ENCODE measurements at regions not wholly inside any gene's neighbourhood (a gene's known extent, or its start where the extent isn't known, plus 50 kb on each side); places are given as distances from the start of the nearest gene placed in this dataset.
"Not testable (repeated sequence)": the region's sequence is repeated elsewhere in the genome, so short reads cannot be mapped to it uniquely, and the experiment has no call there.

- no peak for DNase-seq (ENCODE audit: low read depth)
These were observed 419.3 kb upstream of the DYNLRB2 start for GRCh38 chr16:80121522-80121909.

DNA sequence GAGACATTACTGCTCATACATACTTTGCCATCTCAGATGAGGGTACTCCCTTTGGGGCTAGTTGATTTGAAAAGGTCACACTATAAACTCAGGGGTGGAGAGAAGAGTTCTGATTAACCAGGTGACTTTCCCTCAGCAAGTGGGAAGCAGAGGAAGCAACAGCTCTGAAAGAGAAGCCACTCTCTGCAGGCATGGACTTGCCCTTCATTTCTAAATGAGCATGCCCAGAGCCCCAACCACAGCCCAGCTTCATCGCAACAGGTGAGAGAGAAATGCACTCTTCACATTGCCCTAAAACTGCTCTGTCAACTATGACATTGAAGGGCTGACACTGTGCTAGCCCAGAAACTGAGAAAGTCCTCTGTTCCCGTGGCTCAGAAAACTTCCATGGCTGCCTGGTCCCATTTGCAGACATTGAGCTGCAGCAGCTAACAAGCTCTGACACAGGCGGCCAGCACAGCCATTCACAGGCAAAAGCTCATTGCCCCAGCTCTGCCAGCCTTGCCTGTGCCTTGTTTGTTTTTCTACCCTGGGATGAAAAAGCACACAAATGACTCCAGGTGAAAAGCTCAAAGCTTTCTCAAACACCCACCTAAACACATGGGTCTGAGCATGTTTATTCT lies 419.8 kb upstream of the DYNLRB2 start:
- DNase-seq (ENCODE audit: low read depth), result no peak

DNA sequence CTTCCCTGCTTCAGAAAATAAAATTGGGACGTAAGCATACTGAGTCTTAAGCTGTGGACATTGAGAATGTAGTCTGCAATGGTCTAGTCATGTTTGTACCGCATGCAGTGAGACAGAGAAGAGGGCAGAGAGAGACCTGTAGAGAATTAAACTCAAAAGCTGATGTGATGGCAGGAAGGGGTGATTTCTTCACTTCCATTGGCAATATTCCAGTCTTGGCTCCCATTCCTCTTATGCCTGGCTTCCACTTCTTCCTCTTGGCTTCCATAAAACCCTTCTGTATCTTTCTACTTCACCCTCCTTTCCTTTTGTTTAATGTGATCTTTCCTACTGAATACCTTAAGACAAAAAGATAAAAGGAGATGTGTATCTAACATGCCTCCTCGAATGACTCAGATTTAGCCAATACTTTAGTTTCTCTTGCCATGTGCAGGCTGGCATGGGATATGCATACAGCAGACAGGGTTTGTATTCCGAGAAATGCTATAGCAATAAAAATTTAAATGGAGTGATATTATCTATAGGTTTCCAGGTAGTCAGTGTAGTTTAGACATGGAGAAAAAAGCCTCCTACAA lies 423.1 kb upstream of the DYNLRB2 start:
- DNase-seq (ENCODE audit: low read depth), result no peak

- no peak for DNase-seq (ENCODE audit: low read depth)
These were observed 424.1 kb upstream of the DYNLRB2 start for GRCh38 chr16:80116711-80117110.

GRCh38 chr16:80114699-80115098 lies 426.1 kb upstream of the DYNLRB2 start:
- no peak for DNase-seq (ENCODE audit: low read depth)

DNA sequence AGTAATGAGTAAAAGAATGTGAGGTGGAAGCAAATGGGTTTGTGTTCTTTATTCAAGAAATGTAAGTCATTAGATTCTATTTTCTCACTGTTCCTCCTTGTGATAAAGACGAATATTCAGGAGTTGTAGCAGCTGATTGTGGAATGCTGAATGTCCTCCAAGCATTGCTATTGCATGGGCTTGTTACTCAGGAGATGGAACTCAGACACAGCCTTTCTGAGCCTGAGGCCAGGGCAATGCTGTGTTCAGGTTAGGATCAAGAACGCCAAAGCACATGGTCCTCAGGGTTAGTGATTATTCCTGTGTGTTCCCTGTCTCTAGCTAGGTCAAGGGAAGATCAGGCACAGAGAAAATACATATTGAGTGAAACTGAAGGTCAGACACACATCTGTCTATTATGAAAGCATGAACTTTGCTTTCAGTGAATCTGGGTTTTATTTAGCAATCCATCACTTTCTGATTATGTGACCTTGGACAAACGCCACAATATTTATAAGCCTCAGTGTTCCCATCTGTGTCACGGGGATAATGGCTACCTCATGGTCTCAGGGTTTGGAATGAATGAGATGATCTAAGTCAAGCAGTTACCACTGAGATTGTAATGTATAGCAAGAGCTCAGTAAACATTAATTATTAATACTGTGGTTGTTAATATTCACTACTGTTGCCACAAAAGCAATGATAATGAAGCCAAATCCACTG lies 426.8 kb upstream of the DYNLRB2 start:
- no peak for DNase-seq (ENCODE audit: low read depth)

- no peak for DNase-seq (ENCODE audit: low read depth)
These were observed 431.2 kb upstream of the DYNLRB2 start for GRCh38 chr16:80109581-80109980.

- no peak for DNase-seq (ENCODE audit: low read depth)
These were observed 432.9 kb upstream of the DYNLRB2 start for GRCh38 chr16:80107900-80108299.

- DNase-seq (ENCODE audit: low read depth), result no peak
These were observed 435.0 kb upstream of the DYNLRB2 start for GRCh38 chr16:80105751-80106150.

DNA sequence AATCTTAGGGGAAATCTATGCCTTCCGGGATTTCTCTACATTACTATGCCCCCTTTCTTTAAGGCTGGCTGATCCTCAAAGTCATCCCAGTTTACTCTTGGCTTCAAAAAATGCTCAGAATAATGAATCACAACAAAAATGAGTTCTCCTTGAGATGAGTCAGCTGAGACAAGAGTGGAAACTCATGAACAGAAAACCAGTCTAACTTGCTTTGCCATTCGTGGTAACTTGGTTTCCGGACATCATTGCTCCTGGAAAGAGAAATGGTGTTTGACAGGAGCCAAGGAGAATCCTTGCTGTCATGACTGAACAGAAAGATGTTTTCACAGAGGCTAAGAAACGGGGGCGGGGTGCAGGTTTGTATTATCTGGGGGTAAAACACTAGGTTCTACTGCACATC lies 435.6 kb upstream of the DYNLRB2 start:
- no peak for DNase-seq (ENCODE audit: low read depth)

DNA sequence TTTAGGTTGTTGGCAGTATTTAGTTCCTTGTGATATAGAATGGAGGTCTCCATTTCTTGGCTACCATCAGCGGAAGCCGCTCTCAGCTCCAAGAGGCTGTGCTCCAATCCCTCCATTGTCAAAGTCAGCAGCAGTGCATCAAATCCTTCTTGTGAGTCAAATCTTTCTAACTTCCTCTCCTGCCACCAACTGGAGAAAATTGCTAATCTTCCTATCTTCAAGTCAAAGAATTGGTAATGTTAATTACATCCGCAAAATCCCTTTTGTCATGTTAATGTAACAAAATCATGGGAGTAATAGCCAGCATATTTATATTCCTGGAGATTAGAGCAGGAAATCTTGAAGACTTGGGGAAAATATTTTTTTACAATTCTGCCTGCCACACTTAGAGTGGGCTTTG lies 436.4 kb upstream of the DYNLRB2 start:
- no peak for DNase-seq (ENCODE audit: low read depth)

DNA sequence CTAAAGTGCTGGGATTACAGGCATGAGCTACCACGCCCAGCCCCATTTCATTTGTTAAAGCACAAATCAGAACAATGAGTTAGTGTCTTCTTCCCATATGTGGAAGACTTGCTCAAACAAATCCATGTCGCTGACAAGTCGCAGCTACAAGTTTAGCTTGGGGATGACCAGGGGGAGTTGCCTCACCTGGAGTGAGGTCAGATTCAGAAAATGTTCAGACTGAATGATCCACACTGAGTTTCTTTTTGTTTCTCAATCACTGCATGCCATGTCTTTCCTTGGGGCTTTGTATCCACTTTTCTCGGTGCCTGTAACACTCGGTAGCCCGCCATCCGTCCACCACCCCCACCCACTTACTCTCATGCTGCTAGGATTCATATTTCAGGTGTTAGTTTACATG lies 437.3 kb upstream of the DYNLRB2 start:
- no peak for DNase-seq (ENCODE audit: low read depth)

DNA sequence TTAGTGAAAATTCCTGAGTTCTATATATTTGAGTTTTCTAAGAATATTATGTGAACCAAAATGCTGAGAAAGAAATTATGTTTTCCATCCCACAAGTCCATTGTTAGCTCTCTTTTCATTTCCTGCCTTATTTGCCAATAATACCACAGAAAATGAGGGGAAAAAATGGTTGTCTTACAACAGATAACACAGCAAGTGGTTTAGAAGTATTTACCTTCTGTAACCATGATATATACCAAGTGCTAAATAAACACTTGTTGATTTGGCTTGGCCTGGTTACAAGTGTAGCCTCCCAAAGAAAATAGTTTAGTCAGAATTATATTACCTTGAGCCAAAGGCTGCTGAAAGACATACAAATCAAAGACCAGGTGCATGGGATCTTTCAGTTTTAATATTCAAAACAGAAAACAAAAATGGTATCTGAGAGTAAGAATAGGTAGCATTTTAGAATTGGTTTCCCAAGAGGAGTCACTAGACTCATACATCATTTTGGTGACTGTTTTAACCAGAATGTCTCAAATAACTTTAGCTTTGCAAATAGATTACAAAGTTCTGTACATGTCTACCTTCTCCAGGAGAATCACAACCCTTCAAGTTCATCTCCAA lies 439.8 kb upstream of the DYNLRB2 start:
- DNase-seq (ENCODE audit: low read depth), result no peak

DNA sequence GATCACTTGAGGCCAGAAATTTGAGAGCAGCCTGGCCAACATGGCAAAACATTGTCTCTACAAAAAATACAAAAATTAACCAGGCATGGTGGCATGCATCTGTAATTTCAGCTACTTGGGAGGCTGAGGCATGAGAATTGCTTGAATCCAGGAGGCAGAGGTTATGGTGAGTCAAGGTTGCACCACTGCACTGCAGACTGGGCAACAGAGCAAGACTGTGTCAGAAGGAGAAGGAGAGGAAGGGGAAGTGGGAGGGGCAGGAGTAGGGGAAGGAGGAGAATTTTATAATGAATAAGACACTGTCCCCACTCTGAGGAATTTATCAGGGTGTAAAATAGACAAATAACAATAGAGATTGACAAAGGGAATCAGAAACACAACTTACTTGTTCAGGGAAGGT lies 440.6 kb upstream of the DYNLRB2 start:
- DNase-seq (ENCODE audit: low read depth), result no peak

DNA sequence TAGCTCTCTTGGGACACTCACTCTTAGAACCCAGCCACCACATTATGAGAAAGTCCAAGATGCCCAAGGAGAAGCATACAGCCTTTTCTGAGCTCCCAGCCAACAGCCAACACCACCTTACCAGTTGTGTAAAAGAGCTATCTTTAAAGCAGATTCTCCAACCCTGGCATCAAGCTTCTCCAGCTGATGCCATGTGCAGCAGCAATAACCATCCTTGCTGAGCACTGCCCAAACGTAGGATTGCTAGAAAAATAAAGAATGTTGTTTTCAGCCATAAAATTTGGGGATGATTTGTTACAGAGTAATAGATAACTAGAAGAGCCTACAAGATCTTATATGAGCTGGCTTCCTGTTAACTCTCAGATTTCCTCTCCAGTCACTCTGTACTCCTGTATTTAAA lies 443.7 kb upstream of the DYNLRB2 start:
- DNase-seq (ENCODE audit: low read depth), result no peak

GRCh38 chr16:80092681-80093080 lies 448.1 kb upstream of the DYNLRB2 start:
- DNase-seq (ENCODE audit: low read depth), result no peak

GRCh38 chr16:80091453-80091852 lies 449.3 kb upstream of the DYNLRB2 start:
- DNase-seq (ENCODE audit: low read depth), result not testable (repeated sequence)

DNA sequence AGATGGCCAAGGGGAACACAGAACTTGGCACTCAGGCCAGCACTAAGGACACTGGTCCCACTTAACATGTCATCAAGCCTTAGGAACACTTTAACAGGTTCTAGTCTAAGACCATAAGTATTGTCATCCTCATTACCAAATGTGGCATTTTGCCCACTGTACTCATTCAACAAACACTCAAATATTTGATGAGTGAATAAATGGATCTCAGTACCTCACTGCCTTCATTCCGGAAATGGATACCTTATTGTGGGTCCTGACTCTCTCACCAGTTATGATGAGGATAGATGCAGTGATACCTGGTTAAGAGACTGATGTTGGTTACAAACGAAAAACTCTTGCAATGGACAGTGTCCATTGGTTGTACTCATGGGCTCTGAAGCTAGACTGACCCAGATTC lies 455.2 kb upstream of the DYNLRB2 start:
- DNase-seq (ENCODE audit: low read depth), result no peak

- no peak for DNase-seq (ENCODE audit: low read depth)
These were observed 456.2 kb upstream of the DYNLRB2 start for GRCh38 chr16:80084614-80085013.

- DNase-seq (ENCODE audit: low read depth), result no peak
These were observed 456.6 kb upstream of the DYNLRB2 start for GRCh38 chr16:80084163-80084562.

DNA sequence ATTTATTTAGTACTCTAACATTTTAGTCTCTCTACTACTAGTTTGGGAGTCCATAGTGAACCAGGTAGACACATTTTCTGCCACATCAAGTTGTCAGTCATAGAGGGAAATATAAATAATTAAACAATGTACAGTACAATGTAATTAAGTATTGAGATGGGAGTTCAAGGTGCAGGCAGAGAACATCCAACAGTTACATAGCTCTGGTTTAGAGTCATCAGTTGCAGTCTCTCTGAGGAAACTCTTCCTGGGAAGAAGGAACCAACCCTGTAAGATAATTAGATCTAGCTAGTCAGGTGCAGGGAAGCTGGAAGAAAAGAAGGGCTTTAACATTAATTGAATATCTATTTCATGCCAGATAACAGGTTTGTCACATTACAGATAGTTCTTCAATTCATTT lies 457.9 kb upstream of the DYNLRB2 start:
- DNase-seq (ENCODE audit: low read depth), result no peak

- DNase-seq (ENCODE audit: low read depth), result no peak
These were observed 458.9 kb upstream of the DYNLRB2 start for GRCh38 chr16:80081846-80082245.

DNA sequence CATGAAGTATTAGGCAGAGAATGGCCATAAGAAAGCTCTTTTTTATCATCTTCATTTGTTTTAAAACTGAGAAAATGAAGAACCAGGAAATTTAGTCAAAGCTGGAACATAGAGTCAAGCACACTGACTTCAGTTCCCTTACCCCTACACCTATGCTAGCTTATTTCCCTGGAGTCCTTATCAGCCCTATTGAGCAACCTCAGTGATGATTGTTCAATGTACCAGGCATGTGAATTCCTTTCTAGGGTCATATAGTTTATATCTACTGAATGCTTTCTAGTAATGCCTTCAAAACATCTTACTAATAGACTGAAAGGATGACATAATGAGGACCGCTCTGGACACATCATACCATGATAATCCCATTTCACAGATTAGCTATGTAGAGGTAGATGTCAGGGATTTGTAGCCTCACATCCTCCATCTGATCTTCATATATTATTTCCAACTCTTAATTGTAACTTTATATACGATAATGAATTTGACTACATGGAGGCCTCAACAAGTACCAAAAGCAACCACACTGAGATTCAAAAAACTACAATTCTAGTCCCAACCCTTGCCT lies 460.4 kb upstream of the DYNLRB2 start:
- no peak for DNase-seq (ENCODE audit: low read depth)

Data from activated T-helper 1 cell treated with Interleukin-2 at 50 U/mL for 16 hours (primary cell).